GM21528 (cell line): ENCODE measurements at regions not wholly inside any gene's neighbourhood (a gene's known extent, or its start where the extent isn't known, plus 50 kb on each side); places are given as distances from the start of the nearest gene placed in this dataset.
"Not testable (repeated sequence)": the region's sequence is repeated elsewhere in the genome, so short reads cannot be mapped to it uniquely, and the experiment has no call there.

Experiments used
- ATAC-seq: cut with Tn5 transposase; IDR thresholded peaks from one replicate; pipeline ENCODE4 v1.9.1; 2021; ENCODE audit warnings: mild to moderate bottlenecking, moderate library complexity; ENCODE audit not compliant: unreplicated experiment, low FRiP score

DNA sequence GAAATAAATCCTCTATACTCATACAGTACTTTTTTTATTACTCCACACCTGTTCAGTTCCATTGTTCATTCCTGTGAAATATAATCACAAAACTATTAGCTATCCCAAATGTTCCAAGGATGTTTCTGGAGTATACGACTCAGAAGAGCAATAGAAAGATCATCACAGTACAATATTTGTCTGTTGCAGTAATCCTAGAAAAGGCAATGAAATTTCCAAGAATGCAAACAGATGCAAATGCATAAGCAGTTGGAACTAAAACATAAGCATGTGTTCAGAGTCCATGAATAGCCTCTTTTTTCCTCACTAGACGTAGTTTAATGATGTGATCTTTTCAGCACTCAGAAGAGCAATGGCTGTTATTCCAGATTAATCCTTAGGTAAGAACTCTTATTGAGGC, 55.2 kb downstream of the RTL3 start:
- ATAC-seq, result no peak

DNA sequence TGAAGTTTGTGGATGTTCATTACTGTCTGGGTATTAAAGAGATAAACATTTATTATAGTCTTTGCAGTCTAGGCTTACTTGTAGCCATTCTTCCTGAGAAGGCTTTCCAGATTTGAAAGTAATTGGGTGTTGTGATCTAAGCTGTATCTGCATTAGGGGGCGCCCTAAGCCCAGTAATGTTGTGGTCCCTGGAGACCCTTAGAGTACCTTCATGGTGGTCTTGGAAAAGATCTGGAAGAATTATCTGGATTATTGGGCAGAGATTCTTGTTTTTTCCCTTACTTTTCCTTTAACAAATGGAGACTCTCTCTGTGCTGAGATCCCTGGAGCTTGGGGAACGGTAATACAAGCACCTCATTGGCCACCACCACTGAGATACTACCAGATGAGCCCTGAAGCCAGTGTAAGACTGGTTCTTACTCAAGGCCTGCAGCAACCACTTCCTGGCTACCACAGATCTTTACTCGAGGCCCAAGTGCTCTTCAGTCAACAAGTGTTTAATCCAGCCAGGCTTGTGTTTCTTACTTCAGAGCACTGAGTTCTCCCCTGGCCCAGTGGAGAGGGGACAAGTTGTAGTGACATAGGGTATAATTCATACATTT, 63.1 kb downstream of the RTL3 start:
- no peak for ATAC-seq

DNA sequence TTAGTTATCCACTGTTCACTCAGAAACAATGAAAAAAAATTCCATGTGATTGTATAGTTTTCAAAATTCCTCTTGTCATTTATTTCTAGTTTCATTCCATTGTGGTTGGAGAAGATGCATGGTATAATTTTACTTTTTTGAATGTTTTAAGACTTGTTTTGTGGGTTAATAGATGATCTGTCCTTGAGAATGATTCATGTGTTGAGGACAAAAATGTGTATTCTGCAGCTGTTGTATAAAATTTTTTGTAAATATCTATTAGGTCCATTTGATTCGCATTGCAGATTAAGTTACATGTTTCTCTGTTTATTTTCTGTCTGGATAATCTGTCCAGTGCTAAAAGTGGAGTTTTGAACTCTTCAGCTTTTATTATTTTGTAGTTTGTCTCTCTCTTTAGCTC, 65.4 kb downstream of the RTL3 start:
- ATAC-seq, result no peak

DNA sequence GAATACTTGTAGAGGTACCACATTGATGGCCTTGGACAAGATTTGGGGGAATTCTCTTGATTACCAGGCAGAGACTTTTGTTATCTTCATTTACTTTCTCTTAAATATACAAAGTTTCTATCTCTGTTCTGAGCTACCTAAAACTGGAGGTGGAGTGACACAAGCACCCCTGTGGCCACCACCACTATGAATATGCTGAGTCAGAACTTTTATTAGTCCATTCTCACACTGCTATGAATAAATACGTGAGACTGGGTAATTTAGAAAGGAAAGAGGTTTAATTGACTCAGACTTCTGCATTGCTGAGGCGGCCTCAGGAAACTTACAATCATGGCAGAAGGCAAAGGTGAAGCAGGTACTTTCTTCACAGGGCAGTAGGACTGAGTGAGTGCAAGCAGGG, 67.1 kb downstream of the RTL3 start:
- no peak for ATAC-seq

DNA sequence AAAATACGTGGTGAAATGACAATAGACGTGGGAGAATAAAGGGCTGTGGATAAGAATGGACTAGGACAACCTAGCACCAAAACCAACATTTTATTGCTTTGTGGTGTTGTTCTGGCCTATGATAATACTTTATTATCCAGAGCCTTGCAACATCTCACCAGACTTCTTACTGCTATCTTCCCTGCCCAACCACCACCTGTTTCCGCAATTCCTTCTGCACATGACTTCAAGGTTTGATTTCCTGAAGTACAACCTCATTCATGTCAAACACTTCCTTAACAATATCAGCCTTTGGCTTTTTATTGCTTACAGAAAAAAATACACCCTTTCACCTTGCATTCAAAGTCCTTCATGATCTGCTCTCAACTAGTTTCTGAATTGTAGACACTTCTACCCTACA, 84.8 kb downstream of the RTL3 start:
- ATAC-seq, result no peak

DNA sequence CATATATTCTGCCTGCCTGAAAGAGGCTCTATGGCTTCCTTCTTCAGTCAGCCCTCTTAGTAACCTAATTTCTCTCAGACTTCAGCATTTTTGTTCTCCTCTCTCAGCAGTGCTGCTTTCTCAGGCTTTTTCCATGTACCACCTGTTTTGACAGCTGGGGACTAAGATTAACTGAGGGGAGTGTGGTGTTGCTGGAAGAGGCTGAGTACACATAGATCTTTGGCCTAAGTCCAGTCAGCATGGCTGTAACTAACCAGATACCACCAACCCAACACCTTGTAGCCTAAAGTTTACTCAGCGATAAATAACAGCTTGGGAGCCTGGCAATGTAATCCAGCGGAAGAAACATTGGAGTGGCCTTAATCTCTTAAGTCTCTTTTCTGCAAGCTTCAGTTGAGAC, 85.5 kb downstream of the RTL3 start:
- ATAC-seq, result no peak

DNA sequence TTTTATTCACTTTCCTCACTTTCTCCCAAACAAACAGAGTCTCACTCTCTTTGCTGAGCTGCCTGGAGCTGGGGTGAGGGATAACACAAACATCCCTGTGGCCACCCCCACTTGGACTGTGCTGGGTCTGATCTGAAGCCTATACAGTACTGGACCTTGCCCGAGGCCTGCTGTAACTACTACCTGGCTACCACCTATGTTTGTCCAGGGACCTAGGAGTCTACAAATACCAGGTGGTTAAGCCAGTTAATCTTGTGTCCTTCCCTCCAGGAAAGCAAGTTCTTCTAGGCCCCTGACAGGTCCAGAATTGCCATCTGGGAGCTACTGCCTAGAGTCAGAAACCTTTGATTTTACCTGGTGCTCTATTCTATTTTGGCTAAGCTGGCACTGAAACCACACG, 87.3 kb downstream of the RTL3 start:
- no peak for ATAC-seq

DNA sequence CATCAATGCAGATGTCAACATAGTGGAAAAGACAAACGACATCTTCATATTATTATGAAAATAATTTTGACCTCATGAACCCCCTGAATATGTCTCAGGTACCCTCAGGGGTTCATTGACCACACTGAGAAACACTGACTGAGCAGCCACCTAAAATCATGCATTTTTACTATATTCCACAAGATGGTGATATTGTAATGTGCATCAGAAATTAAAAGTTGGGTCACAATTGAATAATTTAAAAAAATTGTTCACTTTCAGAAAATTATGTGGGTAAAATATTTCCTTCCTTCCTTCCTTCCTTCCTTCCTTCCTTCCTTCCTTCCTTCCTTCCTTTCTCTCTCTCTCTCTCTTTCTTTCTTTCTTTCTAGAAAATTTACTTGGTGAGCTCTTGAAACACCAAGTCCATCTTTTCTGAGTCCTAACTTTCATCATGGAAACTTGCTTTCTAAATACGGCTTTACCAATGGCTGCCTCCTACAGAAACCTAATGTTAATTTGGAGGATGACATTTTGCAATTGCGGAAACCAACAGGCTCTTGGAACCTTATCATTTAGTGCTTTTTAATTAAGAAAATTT, 103.6 kb downstream of the RTL3 start:
- no peak for ATAC-seq

DNA sequence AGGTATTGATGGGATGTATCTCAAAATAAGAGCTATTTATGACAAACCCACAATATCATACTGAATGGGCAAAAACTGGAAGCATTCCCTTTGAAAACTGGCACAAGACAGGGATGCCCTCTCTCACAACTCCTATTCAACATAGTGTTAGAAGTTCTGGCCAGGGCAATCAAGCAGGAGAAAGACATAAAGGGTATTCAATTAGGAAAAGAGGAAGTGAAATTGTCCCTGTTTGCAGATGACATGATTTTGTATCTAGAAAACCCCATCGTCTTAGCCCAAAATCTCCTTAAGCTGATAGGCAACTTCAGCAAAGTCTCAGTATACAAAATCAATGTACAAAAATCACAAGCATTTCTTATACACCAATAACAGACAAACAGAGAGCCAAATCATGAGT, 106.5 kb downstream of the RTL3 start:
- ATAC-seq, result not testable (repeated sequence)

DNA sequence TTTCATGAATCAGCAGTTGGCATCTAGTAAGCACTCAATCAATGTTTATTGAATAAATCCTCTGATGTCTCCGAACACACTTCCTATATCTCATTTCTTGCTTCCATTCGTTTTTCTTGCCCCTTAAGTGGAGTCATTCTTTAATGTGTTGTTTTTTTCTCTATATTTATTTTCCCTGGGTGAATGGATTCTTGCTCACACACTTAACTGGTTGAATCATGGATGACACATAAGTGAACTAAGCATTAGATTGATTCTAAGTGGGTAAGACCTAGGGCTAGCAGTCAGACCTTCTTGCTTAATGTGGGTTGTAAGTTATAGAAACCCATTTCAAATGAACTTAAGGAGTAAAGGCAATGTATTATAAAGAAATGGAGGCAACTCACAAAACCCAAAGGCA, 111.1 kb downstream of the RTL3 start:
- ATAC-seq, result no peak

DNA sequence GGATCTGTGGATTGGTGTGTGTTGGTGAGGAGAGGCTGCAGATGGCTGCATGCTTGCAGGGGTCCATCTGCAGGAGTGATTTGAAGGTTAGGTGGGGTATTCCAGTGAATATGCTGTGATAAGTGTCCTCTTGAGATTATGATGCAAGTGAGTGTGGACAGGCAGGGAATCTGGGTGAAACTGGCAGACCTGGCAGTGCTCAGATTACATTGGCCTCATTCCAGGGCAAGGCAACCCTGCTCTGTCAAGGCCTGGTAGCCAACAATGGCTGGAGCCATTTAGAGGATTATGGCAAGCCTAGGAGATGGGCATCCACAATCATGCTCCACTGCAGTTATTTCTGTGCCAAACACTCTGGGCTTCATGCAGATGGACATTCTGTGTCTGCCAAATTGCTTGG, 113.9 kb downstream of the RTL3 start:
- no peak for ATAC-seq

DNA sequence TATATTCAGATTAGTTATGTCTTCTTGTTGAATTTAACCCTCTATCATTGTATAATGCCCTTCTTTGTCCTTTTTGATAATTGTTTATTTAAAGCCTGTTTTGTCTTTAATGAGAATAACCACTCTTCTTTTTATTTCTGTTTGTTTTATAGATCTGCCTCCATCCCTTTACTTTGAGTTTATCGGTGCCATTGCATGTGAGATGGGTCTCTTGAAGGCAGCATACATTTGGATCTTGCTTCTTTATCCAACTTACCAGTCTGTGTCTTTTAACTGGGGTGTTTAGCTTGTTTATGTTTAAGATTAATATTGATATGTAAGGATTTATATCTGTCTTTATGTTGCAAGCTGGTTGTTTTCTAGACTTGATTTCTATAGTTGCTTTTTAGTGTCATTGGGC, 115.8 kb downstream of the RTL3 start:
- no peak for ATAC-seq

DNA sequence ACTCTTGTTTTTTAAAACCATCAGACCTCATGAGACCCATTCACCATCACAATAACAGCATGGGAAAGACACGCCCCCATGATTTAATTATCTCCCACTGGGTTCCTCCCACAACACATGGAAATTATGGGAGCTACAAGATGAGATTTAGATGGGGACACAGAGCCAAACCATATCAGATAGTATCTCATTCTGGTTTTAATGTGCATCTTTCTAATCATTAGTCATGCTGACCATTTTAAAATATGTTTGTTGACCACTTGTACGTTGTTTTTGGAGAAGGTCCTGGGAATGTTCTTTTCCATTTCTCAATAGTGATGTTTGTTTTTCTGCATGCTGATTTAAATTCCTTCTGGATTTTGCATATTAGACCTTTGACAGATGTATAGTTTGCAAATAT, 119.0 kb downstream of the RTL3 start:
- ATAC-seq, result no peak

DNA sequence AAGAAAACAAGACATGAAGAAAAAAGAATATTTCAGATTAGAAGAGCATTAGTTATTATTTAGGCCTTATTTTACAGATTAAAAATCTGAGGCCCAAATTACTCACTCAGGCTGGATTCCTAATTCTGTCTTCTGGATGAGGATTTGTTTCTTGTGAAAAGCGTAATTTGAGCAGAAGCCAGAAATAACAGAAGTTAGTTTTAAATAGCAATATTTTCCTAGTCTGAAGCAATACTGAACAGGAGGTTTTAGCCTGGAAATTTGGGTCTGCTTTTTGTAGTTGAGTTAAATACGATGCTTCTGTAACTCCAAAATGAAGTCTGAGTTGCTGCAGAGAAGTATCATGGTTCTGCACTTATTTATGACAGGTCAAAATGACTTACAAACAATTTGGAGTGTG, 124.9 kb downstream of the RTL3 start:
- no peak for ATAC-seq

DNA sequence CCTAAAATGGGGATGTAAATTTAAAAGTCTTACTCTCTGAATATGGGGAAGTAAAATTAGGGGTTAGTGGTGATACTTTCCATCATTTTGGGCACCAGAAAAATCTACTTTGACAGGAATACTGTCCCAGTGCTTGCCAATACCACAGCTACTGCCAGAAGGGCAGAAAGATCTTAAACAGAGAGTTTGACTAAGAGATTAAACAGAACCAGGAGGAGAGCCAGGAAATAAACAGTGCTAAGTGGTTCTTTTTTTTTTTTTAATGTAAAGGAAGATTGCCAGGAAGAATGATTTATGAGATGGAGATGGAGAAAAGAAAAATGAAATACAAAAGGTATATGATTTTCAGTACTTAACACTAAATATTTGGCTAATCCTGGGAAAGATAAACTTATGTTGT, 126.8 kb downstream of the RTL3 start:
- ATAC-seq, result no peak

DNA sequence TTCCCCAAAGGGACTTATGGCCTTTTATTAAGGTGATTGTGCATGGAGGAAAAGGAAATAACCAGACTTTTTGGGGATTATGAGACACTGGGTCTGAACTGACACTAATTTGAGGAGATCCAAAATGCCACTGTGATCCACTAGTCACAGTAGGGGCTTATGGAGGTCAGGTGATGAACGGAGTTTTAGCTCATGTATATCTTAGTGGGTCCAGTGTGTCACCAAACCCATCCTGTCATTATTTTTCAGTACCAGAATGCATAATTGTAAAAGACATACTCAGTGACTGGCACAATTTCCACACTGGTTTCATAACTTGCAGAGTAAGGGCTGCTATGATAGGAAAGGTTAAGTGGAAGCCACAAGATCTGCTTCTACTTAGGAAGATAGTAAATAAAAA, 131.3 kb downstream of the RTL3 start:
- no peak for ATAC-seq

DNA sequence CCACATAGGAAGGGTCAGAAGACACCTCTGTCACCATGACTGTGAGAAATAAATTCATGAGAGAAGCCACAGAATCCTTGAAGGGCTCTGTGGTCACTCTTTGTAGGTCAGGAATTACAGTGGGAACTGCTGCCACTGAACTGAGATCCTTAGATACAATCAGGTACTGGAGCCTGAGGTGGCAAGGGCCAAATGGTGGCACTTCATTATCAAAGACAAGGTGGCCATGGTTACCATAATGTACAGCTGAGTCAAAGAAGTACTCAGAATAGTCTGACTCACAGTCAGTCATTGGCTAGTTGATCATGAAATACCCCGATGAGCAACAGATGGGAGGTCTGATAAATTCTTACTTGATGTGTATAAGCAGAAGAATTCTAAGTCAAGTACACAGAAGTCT, 131.9 kb downstream of the RTL3 start:
- ATAC-seq, result no peak

DNA sequence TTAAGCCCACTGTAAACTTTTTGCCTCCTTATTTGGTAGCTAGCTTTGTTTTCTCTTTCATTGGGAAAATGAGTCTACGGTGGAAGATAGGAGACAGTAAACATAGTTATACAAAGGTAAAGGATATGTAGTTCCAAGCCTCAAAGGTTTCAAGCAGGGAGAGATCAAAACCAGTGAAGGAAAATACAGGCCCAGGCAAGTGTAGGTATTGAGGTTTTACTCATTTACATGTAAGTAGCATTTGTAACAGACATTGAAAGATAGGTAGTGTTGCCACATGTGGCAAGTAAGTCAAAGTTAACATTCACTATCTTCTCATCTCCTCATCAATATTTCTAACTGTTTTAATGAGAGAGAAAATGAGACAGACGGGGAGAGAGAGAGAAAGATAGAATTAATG, 136.5 kb downstream of the RTL3 start:
- ATAC-seq, result no peak

DNA sequence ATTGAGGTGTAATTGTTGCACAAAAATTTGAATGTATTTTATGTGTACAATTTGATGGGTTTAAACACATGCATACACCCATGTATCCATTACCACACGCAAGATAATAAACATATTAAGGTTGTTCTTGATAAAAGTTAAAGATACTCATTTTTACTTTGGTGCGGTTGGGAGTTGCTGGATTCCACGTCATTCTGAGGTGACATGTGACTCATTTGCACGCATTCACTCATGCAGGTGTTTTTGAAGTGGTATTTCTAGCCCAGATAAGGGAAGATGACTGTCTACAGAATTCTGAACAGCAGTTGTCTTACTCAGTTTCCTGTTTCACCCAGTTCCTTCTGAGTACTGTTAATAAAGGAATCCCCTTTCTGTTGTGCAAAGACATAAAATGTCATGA, 142.0 kb downstream of the RTL3 start:
- peak; percentile 70 for ATAC-seq

DNA sequence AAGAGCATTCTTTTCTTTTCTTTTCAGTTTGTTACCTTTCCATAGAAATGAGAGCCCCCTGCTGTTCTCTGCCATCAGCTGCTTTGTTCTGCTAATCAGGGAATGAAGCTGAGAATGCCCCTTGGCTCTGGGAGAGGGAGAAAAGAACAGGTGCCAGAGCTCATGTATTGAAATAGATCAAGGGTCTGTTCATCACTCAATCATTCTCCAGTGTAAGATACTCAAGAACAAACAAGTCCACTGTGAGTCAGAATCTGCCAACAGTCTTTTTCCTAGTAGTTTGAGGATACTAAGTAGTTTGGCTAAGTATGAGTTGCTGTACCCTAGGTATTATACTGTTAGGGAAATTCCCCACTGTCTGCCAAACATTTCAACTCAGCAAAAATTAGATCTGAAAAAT, 144.3 kb downstream of the RTL3 start:
- ATAC-seq, result no peak

DNA sequence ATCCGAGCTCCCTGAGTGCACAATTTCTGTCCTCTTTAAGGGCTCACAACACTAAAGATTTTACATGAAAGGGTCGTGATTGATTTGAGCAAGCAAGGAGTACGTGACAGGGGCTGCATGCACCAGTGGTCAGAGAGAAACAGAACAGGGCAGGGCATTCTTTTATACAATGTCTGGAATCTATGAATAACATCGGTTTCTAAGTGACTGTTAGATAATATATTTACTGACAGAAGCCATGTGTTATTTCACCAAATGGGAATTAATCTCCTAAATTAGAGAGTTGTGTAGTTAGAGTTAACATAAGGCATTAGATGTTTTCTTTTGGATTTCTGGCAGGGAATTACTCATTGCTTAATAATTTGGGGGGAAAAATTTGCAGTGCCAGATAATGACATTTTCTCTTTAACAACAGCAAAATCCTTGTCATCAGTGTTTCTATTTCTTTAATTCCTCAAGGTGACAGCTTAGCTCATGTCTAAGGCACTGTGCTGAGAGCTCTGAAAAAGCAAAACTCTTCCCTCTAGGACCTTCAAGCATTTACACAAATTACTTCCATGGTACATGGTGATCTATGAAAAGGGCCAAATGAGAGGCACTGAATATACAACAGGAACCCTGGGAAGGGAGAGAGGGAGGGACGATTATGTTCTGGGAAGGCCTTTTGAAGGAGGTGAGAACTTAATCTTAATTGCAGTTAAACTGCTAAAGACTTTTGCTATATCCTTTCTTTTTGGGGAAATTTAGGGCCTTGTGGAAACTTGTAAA, 145.0 kb downstream of the RTL3 start:
- ATAC-seq, result no peak

DNA sequence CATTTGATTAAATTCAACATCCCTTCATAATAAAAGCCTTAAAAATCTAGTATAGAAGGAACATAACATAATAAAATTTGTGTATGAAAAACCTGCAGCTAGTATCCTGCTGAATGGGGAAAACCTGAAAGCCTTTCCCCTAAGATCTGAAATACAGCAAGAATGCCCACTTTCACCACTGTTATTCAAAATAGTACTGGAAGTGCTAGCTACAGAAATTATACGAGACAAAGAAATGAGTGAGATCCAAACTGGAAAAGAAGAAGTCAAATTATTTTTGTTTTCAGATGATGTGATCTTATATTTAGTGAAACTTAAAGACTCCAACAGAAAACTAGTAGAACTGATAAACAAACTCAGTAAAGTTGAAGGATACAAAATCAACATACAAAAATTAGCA, 152.9 kb downstream of the RTL3 start:
- ATAC-seq, result no peak
